DMS153 (cell line): ENCODE measurements at regions not wholly inside any gene's neighbourhood (a gene's known extent, or its start where the extent isn't known, plus 50 kb on each side); places are given as distances from the start of the nearest gene placed in this dataset.
"Not testable (repeated sequence)": the region's sequence is repeated elsewhere in the genome, so short reads cannot be mapped to it uniquely, and the experiment has no call there.

Source experiments
- DNase-seq: peaks from one replicate; lab custom pipeline; 2025; lab: John Stamatoyannopoulos, UW

- DNase-seq: no peak
These were observed 369.6 kb downstream of the IRX2 start for GRCh38 chr5:2381861-2382260.

- DNase-seq: no peak
These were observed 370.4 kb downstream of the IRX2 start for GRCh38 chr5:2381070-2381469.

- DNase-seq: no peak
These were observed 372.5 kb downstream of the IRX2 start for GRCh38 chr5:2378976-2379375.

- no peak for DNase-seq
These were observed 373.4 kb downstream of the IRX2 start for GRCh38 chr5:2378108-2378507.

- no peak for DNase-seq
These were observed 375.0 kb downstream of the IRX2 start for GRCh38 chr5:2376486-2376885.

- DNase-seq: no peak
These were observed 375.7 kb downstream of the IRX2 start for GRCh38 chr5:2375757-2376250.

- DNase-seq: no peak
These were observed 376.2 kb downstream of the IRX2 start for GRCh38 chr5:2375291-2375690.

GRCh38 chr5:2374703-2375102 lies 376.8 kb downstream of the IRX2 start:
- DNase-seq: no peak

- no peak for DNase-seq
These were observed 377.8 kb downstream of the IRX2 start for GRCh38 chr5:2373631-2374030.

GRCh38 chr5:2371419-2371710 lies 380.1 kb downstream of the IRX2 start:
- DNase-seq: no peak

- no peak for DNase-seq
These were observed 380.7 kb downstream of the IRX2 start for GRCh38 chr5:2370626-2371418.

GRCh38 chr5:2369178-2369577 lies 382.3 kb downstream of the IRX2 start:
- DNase-seq: no peak

GRCh38 chr5:2366816-2367215 lies 384.7 kb downstream of the IRX2 start:
- no peak for DNase-seq

- no peak for DNase-seq
These were observed 394.2 kb downstream of the IRX2 start for GRCh38 chr5:2357309-2357708.

GRCh38 chr5:2355859-2356258 lies 395.6 kb downstream of the IRX2 start:
- DNase-seq: no peak

- no peak for DNase-seq
These were observed 397.5 kb downstream of the IRX2 start for GRCh38 chr5:2353871-2354440.

- no peak for DNase-seq
These were observed 398.3 kb downstream of the IRX2 start for GRCh38 chr5:2353211-2353610.

- no peak for DNase-seq
These were observed 399.2 kb downstream of the IRX2 start for GRCh38 chr5:2352101-2352861.

- DNase-seq: not testable (repeated sequence)
These were observed 401.7 kb downstream of the IRX2 start for GRCh38 chr5:2349768-2350167.

GRCh38 chr5:2338686-2339085 lies 412.8 kb downstream of the IRX2 start:
- no peak for DNase-seq

GRCh38 chr5:2335733-2336515 lies 415.6 kb downstream of the IRX2 start:
- DNase-seq: no peak

- DNase-seq: no peak
These were observed 416.2 kb downstream of the IRX2 start for GRCh38 chr5:2335125-2335732.
